HepG2 (cell line): ENCODE measurements at regions not wholly inside any gene's neighbourhood (a gene's known extent, or its start where the extent isn't known, plus 50 kb on each side); places are given as distances from the start of the nearest gene placed in this dataset.

Source experiments
- ATAC-seq: fragments of 200-7000 bp; cut with Tn5 transposase; 3 replicates; pipeline ENCODE4 v1.9.1; 2020; ENCODE audit warnings: mild to moderate bottlenecking, moderate library complexity
- BruUV-seq: library from RNA; stranded (reverse); fragments of 400-500 nt; replicated peaks from 2 replicates; lab custom pipeline; 2021; lab: Mats Ljungman, UMichigan
- CTCF ChIA-PET: fragments of 300-600 bp; formaldehyde crosslinking; extraction: SDS; loops from one replicate; lab custom pipeline; 2021; ENCODE audit warnings: low total read pairs, inconsistent platforms, low intra/inter-chr PET ratio; lab: Yijun Ruan, JAX
- POLR2A ChIA-PET: fragments of 350-600 bp; sonication (Branson Sonifier 250); formaldehyde crosslinking; loops from one replicate; lab custom pipeline; 2020; ENCODE audit warnings: antibody characterized with exemption, inconsistent platforms; lab: Yijun Ruan, JAX
- DNase-seq: peaks from one replicate; pipeline ENCODE4 v3.0.0-alpha.2; 2015; ENCODE audit warnings: low spot score
- FAIRE-seq: peaks from 3 replicates; lab custom pipeline; 2011; peaks lifted over from hg19 to GRCh38; lab: Jason Lieb, UNC
- H2AFZ ChIP-seq: one replicate; pipeline ENCODE4 v1.6.1; 2011; ENCODE audit warnings: low read length, inconsistent platforms
- H3K27ac ChIP-seq: fragments of 300-600 bp; 3 replicates; pipeline ENCODE4 v1.8.0; 2011; ENCODE audit warnings: mixed run types, mild to moderate bottlenecking, mixed read lengths, low read length, inconsistent platforms; ENCODE audit not compliant: insufficient read depth; ENCODE audit errors: extremely low read length
- H3K27me3 ChIP-seq, 2 experiments: fragments of 200-600 bp in 1 of 2; 2 replicates in 1 of 2; 3 replicates in 1 of 2; pipeline versions ENCODE4 v1.6.0 to v1.8.0; 2011; ENCODE audit warnings: low read length in 2 of 2, mild to moderate bottlenecking in 2 of 2, moderate library complexity in 2 of 2, inconsistent platforms in 1 of 2; ENCODE audit not compliant: insufficient read depth in 2 of 2, control insufficient read depth in 1 of 2
- H3K36me3 ChIP-seq, 2 experiments: fragments of 200-600 bp in 1 of 2; replicated peaks in 1 of 2; 2 replicates in 1 of 2; 3 replicates in 1 of 2; pipeline versions ENCODE4 v1.5.1 to v1.8.0; 2011; ENCODE audit warnings: low read length in 2 of 2, inconsistent platforms in 1 of 2; ENCODE audit not compliant: insufficient read depth in 2 of 2, control insufficient read depth in 1 of 2
- H3K4me1 ChIP-seq: 2 replicates; pipeline ENCODE4 v1.5.1; 2012; ENCODE audit warnings: low read length, inconsistent platforms; ENCODE audit not compliant: insufficient read depth
- H3K4me2 ChIP-seq: 2 replicates; pipeline ENCODE4 v1.6.0; 2011; ENCODE audit warnings: low read depth, low read length, inconsistent platforms
- H3K4me3 ChIP-seq, 3 experiments: fragments of 200-600 bp in 1 of 3; sonication (generic), shearing (Covaris generic) in 1 of 3; replicated peaks in 1 of 3; 2 replicates each; pipeline ENCODE4 v1.5.1; 2011 to 2016; ENCODE audit warnings: low read length in 3 of 3, inconsistent platforms in 2 of 3, low read depth in 2 of 3, mild to moderate bottlenecking in 2 of 3, control low read depth in 1 of 3, mixed read lengths in 1 of 3; ENCODE audit not compliant: insufficient read depth in 1 of 3
- H3K79me2 ChIP-seq: one replicate; pipeline ENCODE4 v1.6.1; 2011; ENCODE audit warnings: low read length, inconsistent platforms; ENCODE audit not compliant: insufficient read depth
- H3K9ac ChIP-seq: 2 replicates; pipeline ENCODE4 v1.6.0; 2011; ENCODE audit warnings: mild to moderate bottlenecking, low read depth, low read length, inconsistent platforms; ENCODE audit not compliant: insufficient read depth
- H3K9me3 ChIP-seq: 2 replicates; pipeline ENCODE4 v1.5.1; 2012; ENCODE audit warnings: mild to moderate bottlenecking, low read length
- H4K20me1 ChIP-seq: 2 replicates; pipeline ENCODE4 v1.6.0; 2011; ENCODE audit warnings: inconsistent platforms, mild to moderate bottlenecking, low read length, moderate library complexity; ENCODE audit not compliant: insufficient read depth
- ARHGAP35 ChIP-seq: sonication (generic); formaldehyde crosslinking; IDR thresholded peaks from 2 replicates; pipeline ENCODE4 v1.9.0; 2022; ENCODE audit warnings: mild to moderate bottlenecking, inconsistent platforms, moderate library complexity, missing genetic modification reagents, borderline replicate concordance
- BHLHE40 ChIP-seq: IDR thresholded peaks from 2 replicates; pipeline ENCODE4 v1.6.1; 2011; ENCODE audit warnings: low read length, improper control_type of control experiment
- NCOA1 ChIP-seq: sonication (generic); formaldehyde crosslinking; IDR thresholded peaks from 2 replicates; pipeline ENCODE4 v1.9.0; 2021; ENCODE audit warnings: missing genetic modification reagents
- SRY ChIP-seq: sonication (generic); formaldehyde crosslinking; IDR thresholded peaks from 2 replicates; pipeline ENCODE4 v1.8.0; 2022; ENCODE audit warnings: mild to moderate bottlenecking, missing genetic modification reagents
- TOE1 ChIP-seq: sonication (generic); formaldehyde crosslinking; IDR thresholded peaks from 2 replicates; pipeline ENCODE4 v1.4.0; 2020; ENCODE audit warnings: mild to moderate bottlenecking, missing genetic modification reagents
- ZNF430 ChIP-seq: sonication (generic); formaldehyde crosslinking; IDR thresholded peaks from 2 replicates; pipeline ENCODE4 v1.9.0; 2021; ENCODE audit warnings: mild to moderate bottlenecking, missing genetic modification reagents
- ZNF496 ChIP-seq: sonication (generic); formaldehyde crosslinking; IDR thresholded peaks from 2 replicates; pipeline ENCODE4 v1.8.1; 2023; ENCODE audit warnings: mild to moderate bottlenecking, moderate library complexity, missing genetic modification reagents; ENCODE audit not compliant: insufficient replicate concordance
- ZNF644 ChIP-seq: IDR thresholded peaks from 2 replicates; pipeline ENCODE4 v1.6.1; 2016; ENCODE audit warnings: low read depth
- ZNF747 ChIP-seq: sonication (generic); formaldehyde crosslinking; IDR thresholded peaks from 2 replicates; pipeline ENCODE4 v1.8.1; 2023; ENCODE audit warnings: missing genetic modification reagents, mild to moderate bottlenecking, borderline replicate concordance
- WGBS: methylation state at CpG from one replicate; pipeline ENCODE4 v1.1.6; 2017; ENCODE audit warnings: low lambda C conversion rate; 5-methylcytosine and 5-hydroxymethylcytosine counted together
- in situ Hi-C: cut with HindIII; loops from 2 replicates; pipeline ENCODE4 v1.10.0; 2017; ENCODE audit warnings: low pct_unique_long_range_greater_than_20kb; ENCODE audit not compliant: extremely low pct_ligation_motif_present
- intact Hi-C: fragments of 100-400 bp; cut with micrococcal nuclease; formaldehyde crosslinking; loops from one replicate; pipeline ENCODE4 v1.10.0; 2022; ENCODE audit not compliant: unreplicated experiment
- TF ChIP-seq, protein P1 (sequence below): sonication (generic); formaldehyde crosslinking; IDR thresholded peaks from 2 replicates; pipeline ENCODE4 v1.5.0; 2020; ENCODE audit warnings: missing genetic modification reagents, mild to moderate bottlenecking, borderline replicate concordance
- TF ChIP-seq, protein P2 (sequence below): sonication (generic); formaldehyde crosslinking; IDR thresholded peaks from 2 replicates; pipeline ENCODE4 v1.4.0; 2020; ENCODE audit warnings: mild to moderate bottlenecking, missing genetic modification reagents
- TF ChIP-seq, protein P3 (sequence below): sonication (generic); formaldehyde crosslinking; IDR thresholded peaks from 2 replicates; pipeline ENCODE4 v1.4.0; 2020; ENCODE audit warnings: mild to moderate bottlenecking, low read depth, missing genetic modification reagents
- TF ChIP-seq, protein P4 (sequence below): sonication (generic); formaldehyde crosslinking; IDR thresholded peaks from 2 replicates; pipeline ENCODE4 v1.4.0; 2020; ENCODE audit warnings: missing genetic modification reagents, mild to moderate bottlenecking, borderline replicate concordance

DNA sequence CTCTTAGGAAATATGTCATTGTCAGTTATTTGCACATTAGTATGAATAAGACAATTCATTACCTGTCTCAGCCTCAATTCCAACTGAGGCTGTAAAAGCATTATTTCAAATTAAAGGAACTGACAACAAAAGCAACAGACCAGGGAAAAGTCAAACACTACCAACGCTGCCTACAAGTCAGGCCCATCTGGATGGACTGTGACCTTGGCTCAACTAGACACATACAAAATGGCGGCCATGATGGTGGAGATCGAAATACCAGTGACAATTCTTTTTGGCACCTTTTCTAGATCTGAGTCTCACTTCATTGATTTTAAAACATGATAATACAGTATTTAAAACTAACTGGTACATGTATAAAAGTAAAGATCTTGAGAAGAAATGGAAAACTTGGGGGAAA is 160.7 kb downstream of the DHX15 start:
- WGBS, result 14% methylated on average over 3 of the region's 3 CpGs
- Histone ChIP-seq H3K4me3 (no peak overlapping the region), H3K79me2 (no peaks in the 10 kb centered on the region), H3K9ac (no peak overlapping the region), H2AFZ (no peak overlapping the region), H3K36me3 (no peaks in the 10 kb centered on the region), H3K4me2 (no peak overlapping the region), H3K4me1 (no peaks in the 10 kb centered on the region), H3K27me3 (no peaks in the 10 kb centered on the region), H3K9me3 (no peaks in the 10 kb centered on the region), H3K27ac (no peak overlapping the region), H4K20me1 (no peaks in the 10 kb centered on the region)
- intact Hi-C loops (no loop called here), in situ Hi-C loops (loop anchor here (25.0 kb wide), 1 partner anchor 736 kb away; no protein-coding TSS in a partner anchor)
- BruUV-seq, result no TSS peak
- ChIA-PET CTCF (no interaction called here), POLR2A (no interaction called here)
- no peak for FAIRE-seq
- TF ChIP-seq ARHGAP35 (CRISPR knock-in tag) (no peak), NCOA1 (CRISPR knock-in tag) (no peak), ZNF496 (CRISPR knock-in tag) (no peak), TOE1 (CRISPR knock-in tag) (no peak), BHLHE40 (no peak), ZNF644 (CRISPR knock-in tag) (no peak), ZNF430 (CRISPR knock-in tag) (no peak), SRY (CRISPR knock-in tag) (no peak), ZNF747 (no peak)
- TF ChIP-seq, protein P1, sequence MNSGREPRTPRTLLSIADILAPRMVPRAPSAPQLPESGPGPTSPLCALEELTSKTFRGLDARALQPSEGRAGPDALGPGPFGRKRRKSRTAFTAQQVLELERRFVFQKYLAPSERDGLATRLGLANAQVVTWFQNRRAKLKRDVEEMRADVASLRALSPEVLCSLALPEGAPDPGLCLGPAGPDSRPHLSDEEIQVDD (CRISPR knock-in tag), result no peak
- TF ChIP-seq, protein P2, sequence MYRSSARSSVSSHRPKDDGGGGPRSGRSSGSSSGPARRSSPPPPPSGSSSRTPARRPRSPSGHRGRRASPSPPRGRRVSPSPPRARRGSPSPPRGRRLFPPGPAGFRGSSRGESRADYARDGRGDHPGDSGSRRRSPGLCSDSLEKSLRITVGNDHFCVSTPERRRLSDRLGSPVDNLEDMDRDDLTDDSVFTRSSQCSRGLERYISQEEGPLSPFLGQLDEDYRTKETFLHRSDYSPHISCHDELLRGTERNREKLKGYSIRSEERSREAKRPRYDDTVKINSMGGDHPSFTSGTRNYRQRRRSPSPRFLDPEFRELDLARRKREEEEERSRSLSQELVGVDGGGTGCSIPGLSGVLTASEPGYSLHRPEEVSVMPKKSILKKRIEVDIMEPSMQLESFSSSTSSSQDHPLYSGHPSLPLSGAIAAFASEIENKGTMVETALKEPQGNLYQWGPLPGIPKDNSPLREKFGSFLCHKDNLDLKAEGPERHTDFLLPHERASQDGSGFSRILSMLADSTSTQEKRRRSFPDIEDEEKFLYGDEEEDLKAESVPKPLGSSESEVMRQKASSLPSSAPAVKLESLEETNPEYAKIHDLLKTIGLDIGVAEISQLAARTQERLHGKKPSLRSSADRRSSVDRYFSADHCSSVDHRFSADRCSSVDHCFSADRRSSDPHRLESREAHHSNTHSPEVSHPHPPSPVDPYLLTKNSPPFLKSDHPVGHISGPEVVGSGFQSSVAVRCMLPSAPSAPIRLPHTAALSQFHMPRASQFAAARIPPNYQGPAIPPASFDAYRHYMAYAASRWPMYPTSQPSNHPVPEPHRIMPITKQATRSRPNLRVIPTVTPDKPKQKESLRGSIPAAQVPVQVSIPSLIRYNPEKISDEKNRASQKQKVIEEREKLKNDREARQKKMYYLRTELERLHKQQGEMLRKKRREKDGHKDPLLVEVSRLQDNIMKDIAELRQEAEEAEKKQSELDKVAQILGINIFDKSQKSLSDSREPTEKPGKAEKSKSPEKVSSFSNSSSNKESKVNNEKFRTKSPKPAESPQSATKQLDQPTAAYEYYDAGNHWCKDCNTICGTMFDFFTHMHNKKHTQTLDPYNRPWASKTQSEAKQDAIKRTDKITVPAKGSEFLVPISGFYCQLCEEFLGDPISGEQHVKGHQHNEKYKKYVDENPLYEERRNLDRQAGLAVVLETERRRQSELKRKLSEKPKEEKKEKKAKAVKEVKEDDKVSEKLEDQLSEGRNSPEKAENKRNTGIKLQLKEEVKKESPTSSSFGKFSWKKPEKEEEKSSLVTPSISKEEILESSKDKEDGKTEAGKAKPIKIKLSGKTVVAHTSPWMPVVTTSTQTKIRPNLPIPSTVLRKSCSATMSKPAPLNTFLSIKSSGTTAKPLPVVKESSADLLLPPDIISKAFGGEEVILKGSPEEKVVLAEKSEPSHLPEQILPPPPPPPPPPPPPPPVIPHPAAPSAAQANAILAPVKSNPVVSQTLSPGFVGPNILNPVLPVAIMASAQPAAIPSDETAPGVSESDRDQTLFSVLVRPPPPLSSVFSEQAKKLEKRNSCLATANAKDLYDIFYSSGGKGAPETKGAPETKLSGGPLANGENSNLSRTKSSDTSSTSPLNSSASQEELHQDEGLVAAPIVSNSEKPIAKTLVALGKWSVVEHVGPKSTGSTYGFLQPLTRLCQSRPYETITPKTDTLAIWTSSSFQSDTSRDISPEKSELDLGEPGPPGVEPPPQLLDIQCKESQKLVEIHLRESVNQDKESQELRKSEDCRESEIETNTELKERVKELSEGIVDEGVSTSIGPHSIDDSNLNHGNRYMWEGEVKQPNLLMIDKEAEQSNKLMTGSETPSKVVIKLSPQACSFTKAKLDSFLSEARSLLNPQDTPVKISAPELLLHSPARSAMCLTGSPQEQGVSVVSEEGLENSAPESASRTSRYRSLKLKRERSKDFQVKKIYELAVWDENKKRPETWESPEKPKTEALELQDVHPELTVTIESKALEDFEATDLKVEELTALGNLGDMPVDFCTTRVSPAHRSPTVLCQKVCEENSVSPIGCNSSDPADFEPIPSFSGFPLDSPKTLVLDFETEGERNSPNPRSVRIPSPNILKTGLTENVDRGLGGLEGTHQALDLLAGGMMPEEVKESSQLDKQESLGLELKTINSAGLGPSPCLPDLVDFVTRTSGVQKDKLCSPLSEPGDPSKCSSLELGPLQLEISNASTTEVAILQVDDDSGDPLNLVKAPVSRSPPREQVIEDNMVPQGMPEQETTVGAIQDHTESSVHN (CRISPR knock-in tag), result no peak
- TF ChIP-seq, protein P3, sequence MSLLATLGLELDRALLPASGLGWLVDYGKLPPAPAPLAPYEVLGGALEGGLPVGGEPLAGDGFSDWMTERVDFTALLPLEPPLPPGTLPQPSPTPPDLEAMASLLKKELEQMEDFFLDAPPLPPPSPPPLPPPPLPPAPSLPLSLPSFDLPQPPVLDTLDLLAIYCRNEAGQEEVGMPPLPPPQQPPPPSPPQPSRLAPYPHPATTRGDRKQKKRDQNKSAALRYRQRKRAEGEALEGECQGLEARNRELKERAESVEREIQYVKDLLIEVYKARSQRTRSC, result no peak
- TF ChIP-seq, protein P4, sequence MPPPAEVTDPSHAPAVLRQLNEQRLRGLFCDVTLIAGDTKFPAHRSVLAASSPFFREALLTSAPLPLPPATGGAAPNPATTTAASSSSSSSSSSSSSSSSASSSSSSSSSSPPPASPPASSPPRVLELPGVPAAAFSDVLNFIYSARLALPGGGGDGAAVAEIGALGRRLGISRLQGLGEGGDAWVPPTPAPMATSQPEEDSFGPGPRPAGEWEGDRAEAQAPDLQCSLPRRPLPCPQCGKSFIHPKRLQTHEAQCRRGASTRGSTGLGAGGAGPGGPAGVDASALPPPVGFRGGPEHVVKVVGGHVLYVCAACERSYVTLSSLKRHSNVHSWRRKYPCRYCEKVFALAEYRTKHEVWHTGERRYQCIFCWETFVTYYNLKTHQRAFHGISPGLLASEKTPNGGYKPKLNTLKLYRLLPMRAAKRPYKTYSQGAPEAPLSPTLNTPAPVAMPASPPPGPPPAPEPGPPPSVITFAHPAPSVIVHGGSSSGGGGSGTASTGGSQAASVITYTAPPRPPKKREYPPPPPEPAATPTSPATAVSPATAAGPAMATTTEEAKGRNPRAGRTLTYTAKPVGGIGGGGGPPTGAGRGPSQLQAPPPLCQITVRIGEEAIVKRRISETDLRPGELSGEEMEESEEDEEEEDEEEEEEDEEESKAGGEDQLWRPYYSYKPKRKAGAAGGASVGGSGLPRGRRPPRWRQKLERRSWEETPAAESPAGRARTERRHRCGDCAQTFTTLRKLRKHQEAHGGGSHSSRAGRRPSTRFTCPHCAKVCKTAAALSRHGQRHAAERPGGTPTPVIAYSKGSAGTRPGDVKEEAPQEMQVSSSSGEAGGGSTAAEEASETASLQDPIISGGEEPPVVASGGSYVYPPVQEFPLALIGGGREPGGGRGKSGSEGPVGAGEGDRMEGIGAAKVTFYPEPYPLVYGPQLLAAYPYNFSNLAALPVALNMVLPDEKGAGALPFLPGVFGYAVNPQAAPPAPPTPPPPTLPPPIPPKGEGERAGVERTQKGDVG, result no peak
- ATAC-seq, result no peak
- no peak for DNase-seq
